ENCODE measurements at regions not wholly inside any gene's neighbourhood (a gene's known extent, or its start where the extent isn't known, plus 50 kb on each side); places are given as distances from the start of the nearest gene placed in this dataset.

- WGBS, 5 donors, result 26 to 41% (median 33%) methylated on average over 8 of the region's 8 CpGs
- intact Hi-C loops (cut with DNase I; ENCODE audit: low total_unique reads), result no loop called here
- no peak overlapping the region for H3K27ac ChIP-seq
- no peak overlapping the region for H3K4me3 ChIP-seq
- no peaks in the 10 kb centered on the region for H3K36me3 ChIP-seq
- TF ChIP-seq, protein P1, sequence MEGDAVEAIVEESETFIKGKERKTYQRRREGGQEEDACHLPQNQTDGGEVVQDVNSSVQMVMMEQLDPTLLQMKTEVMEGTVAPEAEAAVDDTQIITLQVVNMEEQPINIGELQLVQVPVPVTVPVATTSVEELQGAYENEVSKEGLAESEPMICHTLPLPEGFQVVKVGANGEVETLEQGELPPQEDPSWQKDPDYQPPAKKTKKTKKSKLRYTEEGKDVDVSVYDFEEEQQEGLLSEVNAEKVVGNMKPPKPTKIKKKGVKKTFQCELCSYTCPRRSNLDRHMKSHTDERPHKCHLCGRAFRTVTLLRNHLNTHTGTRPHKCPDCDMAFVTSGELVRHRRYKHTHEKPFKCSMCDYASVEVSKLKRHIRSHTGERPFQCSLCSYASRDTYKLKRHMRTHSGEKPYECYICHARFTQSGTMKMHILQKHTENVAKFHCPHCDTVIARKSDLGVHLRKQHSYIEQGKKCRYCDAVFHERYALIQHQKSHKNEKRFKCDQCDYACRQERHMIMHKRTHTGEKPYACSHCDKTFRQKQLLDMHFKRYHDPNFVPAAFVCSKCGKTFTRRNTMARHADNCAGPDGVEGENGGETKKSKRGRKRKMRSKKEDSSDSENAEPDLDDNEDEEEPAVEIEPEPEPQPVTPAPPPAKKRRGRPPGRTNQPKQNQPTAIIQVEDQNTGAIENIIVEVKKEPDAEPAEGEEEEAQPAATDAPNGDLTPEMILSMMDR (IDR thresholded peaks at IDR 0.05 in 8 of 11, conservative IDR thresholded peaks at IDR 0.05 in 3 of 11), result peak in 10 of 11 experiments; percentile 5 to 65 (median 54)
- TF ChIP-seq POLR2AphosphoS5 (IDR thresholded peaks at IDR 0.05) (no peak), POLR2A (IDR thresholded peaks at IDR 0.05) (no peak)
- H3K9me3 ChIP-seq, result no peaks in the 10 kb centered on the region
- no peak for DNase-seq
- H3K27me3 ChIP-seq (replicated peaks in 1 of 7), result peaks cover 0 to 49% (median 11%) of the 10 kb centered on the region in 7 donors
- peaks cover 0 to 12% (median 4%) of the 10 kb centered on the region in 6 donors for H3K4me1 ChIP-seq
Measured at GRCh38 chr1:29703596-29704370, 467.5 kb downstream of the PTPRU start.

DNA sequence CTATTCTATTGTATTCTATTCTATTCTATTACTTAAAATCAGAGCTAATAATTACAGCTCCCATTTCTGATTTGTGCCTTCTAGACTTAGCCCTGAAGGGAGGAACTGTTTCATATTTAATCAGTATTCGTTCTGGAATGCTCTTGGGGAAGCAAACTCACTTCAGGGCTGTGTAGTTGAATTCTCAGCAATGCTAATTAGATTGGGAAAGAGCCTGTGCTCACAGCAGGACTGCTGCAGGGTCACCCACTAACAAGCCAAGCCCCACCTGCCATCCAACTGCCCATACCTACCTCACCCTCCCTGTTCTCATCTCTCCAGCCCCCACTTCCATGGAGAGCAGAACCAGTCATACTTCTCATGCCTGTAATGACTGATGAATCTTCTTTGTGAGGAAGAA is 464.2 kb downstream of the PTPRU start:
- H3K4me1 ChIP-seq, result no peaks in the 10 kb centered on the region
- TF ChIP-seq POLR2AphosphoS5 (IDR thresholded peaks at IDR 0.05), result no peak
- TF ChIP-seq, protein P1 (IDR thresholded peaks at IDR 0.05 in 8 of 11, conservative IDR thresholded peaks at IDR 0.05 in 3 of 11), result no peak
- TF ChIP-seq POLR2A (IDR thresholded peaks at IDR 0.05), result no peak
- H3K27me3 ChIP-seq (replicated peaks in 1 of 7), result peaks cover 0 to 31% (median 0%) of the 10 kb centered on the region in 7 donors
- DNase-seq, result no peak
- no peaks in the 10 kb centered on the region for H3K9me3 ChIP-seq
- no peak overlapping the region for H3K27ac ChIP-seq
- 33 to 61% (median 43%) methylated on average over 1 of the region's 1 CpG for WGBS, 5 donors
- no peak overlapping the region for H3K4me3 ChIP-seq
- no peaks in the 10 kb centered on the region for H3K36me3 ChIP-seq
- intact Hi-C loops (cut with DNase I; ENCODE audit: low total_unique reads), result no loop called here

DNA sequence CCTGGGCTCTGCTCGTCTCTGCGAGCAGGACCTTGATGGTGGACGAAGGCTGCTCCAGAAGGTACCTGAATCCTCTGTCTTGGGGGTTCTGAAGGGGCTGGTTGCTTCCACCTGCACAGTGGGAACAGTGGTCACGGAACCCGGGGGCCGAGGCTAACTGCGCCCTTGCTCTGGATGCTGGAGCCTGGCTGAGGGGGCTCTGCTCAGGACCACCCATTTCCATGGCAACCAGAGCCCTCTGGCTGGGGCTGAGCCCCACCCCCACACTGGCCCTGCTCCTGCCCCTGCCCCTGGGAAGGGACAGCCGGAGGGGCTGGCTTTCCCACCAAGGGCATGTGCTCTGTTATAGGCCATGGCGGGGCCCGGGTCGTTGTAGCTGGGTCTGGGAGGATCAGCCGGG is 462.3 kb downstream of the PTPRU start:
- Histone ChIP-seq H3K36me3 (no peaks in the 10 kb centered on the region), H3K4me3 (no peak overlapping the region), H3K27ac (no peak overlapping the region), H3K9me3 (peaks cover 0 to 3% (median 0%) of the 10 kb centered on the region in 8 donors), H3K4me1 (no peaks in the 10 kb centered on the region), H3K27me3 (replicated peaks in 1 of 7) (peaks cover 0 to 19% (median 0%) of the 10 kb centered on the region in 7 donors)
- TF ChIP-seq POLR2A (IDR thresholded peaks at IDR 0.05), result no peak
- no peak for TF ChIP-seq POLR2AphosphoS5 (IDR thresholded peaks at IDR 0.05)
- TF ChIP-seq, protein P1 (IDR thresholded peaks at IDR 0.05 in 8 of 11, conservative IDR thresholded peaks at IDR 0.05 in 3 of 11), result no peak
- intact Hi-C loops (cut with DNase I; ENCODE audit: low total_unique reads), result no loop called here
- DNase-seq, result no peak
- 73 to 94% (median 88%) methylated on average over 3 to 12 of the region's 12 CpGs for WGBS, 5 donors

DNA sequence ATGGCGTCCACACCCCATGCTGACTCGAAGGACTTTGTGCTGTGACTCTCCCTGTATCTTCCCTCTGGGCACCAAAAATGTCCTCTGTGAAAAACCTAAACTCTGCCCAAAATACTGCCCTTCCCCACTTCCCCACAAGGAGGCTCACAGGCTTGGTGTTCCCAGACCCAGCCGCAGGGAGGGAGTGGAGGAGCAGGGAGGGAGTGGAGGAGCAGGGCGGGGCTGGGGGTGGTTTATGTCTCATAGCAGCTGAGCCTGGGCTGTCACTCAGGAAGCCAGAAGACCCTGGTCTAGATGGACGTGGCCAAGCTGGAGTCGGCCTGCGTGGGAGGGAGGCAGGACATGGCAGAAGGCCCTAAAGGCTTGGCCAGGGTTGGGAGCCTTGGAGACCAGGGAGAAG is 461.7 kb downstream of the PTPRU start:
- Histone ChIP-seq H3K36me3 (no peaks in the 10 kb centered on the region), H3K4me3 (no peak overlapping the region), H3K27ac (no peak overlapping the region), H3K27me3 (replicated peaks in 1 of 7) (peaks cover 0 to 17% (median 0%) of the 10 kb centered on the region in 7 donors), H3K9me3 (peaks cover 0 to 3% (median 0%) of the 10 kb centered on the region in 8 donors), H3K4me1 (no peaks in the 10 kb centered on the region)
- intact Hi-C loops (cut with DNase I; ENCODE audit: low total_unique reads), result no loop called here
- no peak for DNase-seq
- TF ChIP-seq, protein P1 (IDR thresholded peaks at IDR 0.05 in 8 of 11, conservative IDR thresholded peaks at IDR 0.05 in 3 of 11), result peak in 3 of 11 experiments; percentile 13 to 43 (median 13)
- TF ChIP-seq POLR2AphosphoS5 (IDR thresholded peaks at IDR 0.05), result no peak
- 52 to 70% (median 65%) methylated on average over 7 of the region's 7 CpGs for WGBS, 5 donors

Data from spleen (tissue), 11 donors.